Vagina (tissue), 2 donors: ENCODE measurements at regions not wholly inside any gene's neighbourhood (a gene's known extent, or its start where the extent isn't known, plus 50 kb on each side); places are given as distances from the start of the nearest gene placed in this dataset.

ENCODE experiments used
- CTCF ChIP-seq, 3 experiments: fragments of 450-650 bp in 2 of 3; fragments of 200-600 bp in 1 of 3; sonication (generic) in 1 of 3; IDR thresholded peaks; one replicate each; pipeline ENCODE4 v1.5.1; 2017 to 2019; ENCODE audit warnings: antibody characterized with exemption in 3 of 3, mild to moderate bottlenecking in 2 of 3, moderate library complexity in 2 of 3
- POLR2A ChIP-seq, 2 donors: fragments of 450-650 bp; IDR thresholded peaks; one replicate each; pipeline ENCODE4 v1.6.1; 2017; ENCODE audit warnings: antibody characterized with exemption in 2 of 2, mild to moderate bottlenecking in 2 of 2, moderate library complexity in 2 of 2
- POLR2AphosphoS5 ChIP-seq, 2 donors: sonication (generic); formaldehyde crosslinking; IDR thresholded peaks; one replicate each; pipeline ENCODE4 v1.9.0; 2017; ENCODE audit warnings: antibody characterized with exemption in 2 of 2, mild to moderate bottlenecking in 2 of 2, low read depth in 1 of 2; ENCODE audit not compliant: insufficient read depth in 1 of 2

GRCh38 chr3:163614886-163615285 lies 1463.4 kb downstream of the SI start:
- no peak for TF ChIP-seq POLR2A (IDR thresholded peaks at IDR 0.05)
- no peak for TF ChIP-seq CTCF (IDR thresholded peaks at IDR 0.05)
- no peak for TF ChIP-seq POLR2AphosphoS5 (IDR thresholded peaks at IDR 0.05; ENCODE audit: insufficient read depth in 1 of 2, low read depth in 1 of 2)
